Upper lobe of left lung (tissue), 6 donors: ENCODE measurements at regions not wholly inside any gene's neighbourhood (a gene's known extent, or its start where the extent isn't known, plus 50 kb on each side); places are given as distances from the start of the nearest gene placed in this dataset.

Experiments
- ATAC-seq, 2 donors: fragments of 200-7000 bp; cut with Tn5 transposase; one replicate each; pipeline ENCODE4 v1.9.1; 2022; ENCODE audit warnings: mild to moderate bottlenecking in 2 of 2, moderate library complexity in 2 of 2; ENCODE audit not compliant: low FRiP score in 2 of 2
- DNase-seq, 2 donors: peaks; one replicate each; pipeline ENCODE4 v3.0.0-alpha.2; 2019 to 2020
- H3K27ac ChIP-seq, 4 donors: fragments of 200-600 bp; sonication (generic); one replicate each; pipeline ENCODE4 v1.5.1; 2016 to 2019
- H3K27me3 ChIP-seq, 4 donors: fragments of 200-600 bp; sonication (generic); one replicate each; pipeline ENCODE4 v1.5.1; 2017 to 2019
- H3K36me3 ChIP-seq, 4 donors: fragments of 200-600 bp; sonication (generic); one replicate each; pipeline ENCODE4 v1.5.1; 2016 to 2019
- H3K4me1 ChIP-seq, 4 donors: fragments of 200-600 bp; sonication (generic); one replicate each; pipeline ENCODE4 v1.5.1; 2018 to 2019
- H3K4me3 ChIP-seq, 4 donors: fragments of 200-600 bp; sonication (generic); one replicate each; pipeline ENCODE4 v1.5.1; 2017 to 2019; ENCODE audit warnings: mild to moderate bottlenecking in 2 of 4, moderate library complexity in 1 of 4
- H3K9me3 ChIP-seq, 4 donors: fragments of 200-600 bp; sonication (generic); one replicate each; pipeline ENCODE4 v1.5.1; 2018 to 2019
- CTCF ChIP-seq, 6 experiments: fragments of 450-650 bp in 4 of 6; fragments of 200-600 bp in 2 of 6; sonication (generic) in 2 of 6; IDR thresholded peaks; one replicate each; pipeline ENCODE4 v1.5.1; 2016 to 2019; ENCODE audit warnings: antibody characterized with exemption in 6 of 6
- EP300 ChIP-seq, 4 donors: sonication (generic); formaldehyde crosslinking; IDR thresholded peaks; one replicate each; pipeline ENCODE4 v1.5.1; 2017; ENCODE audit warnings: antibody characterized with exemption in 4 of 4, control low read depth in 2 of 4
- POLR2A ChIP-seq, 4 donors: fragments of 450-650 bp; IDR thresholded peaks; one replicate each; pipeline ENCODE4 v1.5.1; 2016 to 2017; ENCODE audit warnings: antibody characterized with exemption in 4 of 4, mild to moderate bottlenecking in 2 of 4
- POLR2AphosphoS5 ChIP-seq, 2 donors: sonication (generic); formaldehyde crosslinking; IDR thresholded peaks; one replicate each; pipeline ENCODE4 v1.5.1; 2017; ENCODE audit warnings: antibody characterized with exemption in 2 of 2
- WGBS, 2 donors: methylation state at CpG; one replicate each; pipeline ENCODE4 v1.1.5; 2017 to 2018; 5-methylcytosine and 5-hydroxymethylcytosine counted together
- donor health status: DM: no; HTN: no; CAD: no; lungs with moderate emphysema.
- donor health status: DM: no; HTN: yes; CAD: no; lungs with severe emphysema.

GRCh38 chr20:50312682-50313521, 122.3 kb downstream of the CEBPB start:
- H3K27me3 ChIP-seq: no peaks in the 10 kb centered on the region
- no peaks in the 10 kb centered on the region for H3K36me3 ChIP-seq
- no peak overlapping the region for H3K4me3 ChIP-seq
- ATAC-seq (peak; percentile 20 to 70), DNase-seq (peak in 1 of 2 donors; percentile 72)
- TF ChIP-seq POLR2A (IDR thresholded peaks at IDR 0.05) (peak in 1 of 4 donors; percentile 50), EP300 (IDR thresholded peaks at IDR 0.05) (peak in 2 of 4 donors; percentile 38 to 56), POLR2AphosphoS5 (IDR thresholded peaks at IDR 0.05) (peak; percentile 54 to 64), CTCF (IDR thresholded peaks at IDR 0.05) (no peak)
- H3K27ac ChIP-seq: peak overlapping the region; percentile 68 to 89 (median 75)
- H3K4me1 ChIP-seq: peaks cover 33 to 56% (median 40%) of the 10 kb centered on the region in 4 donors
- 51 to 59% methylated on average over 9 to 16 of the region's 16 CpGs for WGBS, 2 donors
- H3K9me3 ChIP-seq: no peaks in the 10 kb centered on the region

GRCh38 chr20:50313522-50313820, 122.8 kb downstream of the CEBPB start:
- Histone ChIP-seq H3K4me1 (peaks cover 28 to 54% (median 34%) of the 10 kb centered on the region in 4 donors), H3K27ac (peak overlapping the region in 3 of 4 donors; percentile 68 to 89 (median 79)), H3K9me3 (no peaks in the 10 kb centered on the region), H3K36me3 (no peaks in the 10 kb centered on the region), H3K27me3 (no peaks in the 10 kb centered on the region), H3K4me3 (no peak overlapping the region)
- WGBS, 2 donors: 88 to 90% methylated on average over 2 of the region's 2 CpGs
- ATAC-seq: no peak
- TF ChIP-seq CTCF (IDR thresholded peaks at IDR 0.05) (no peak), POLR2A (IDR thresholded peaks at IDR 0.05) (no peak), EP300 (IDR thresholded peaks at IDR 0.05) (no peak), POLR2AphosphoS5 (IDR thresholded peaks at IDR 0.05) (no peak)
- no peak for DNase-seq

- WGBS, 2 donors: 83 to 84% methylated on average over 16 of the region's 16 CpGs
- no peak overlapping the region for H3K4me3 ChIP-seq
- H3K4me1 ChIP-seq: peaks cover 25 to 48% (median 29%) of the 10 kb centered on the region in 4 donors
- no peaks in the 10 kb centered on the region for H3K27me3 ChIP-seq
- TF ChIP-seq CTCF (IDR thresholded peaks at IDR 0.05): no peak
- H3K9me3 ChIP-seq: no peaks in the 10 kb centered on the region
- DNase-seq (no peak), ATAC-seq (no peak)
- no peaks in the 10 kb centered on the region for H3K36me3 ChIP-seq
- peak overlapping the region in 2 of 4 donors; percentile 79 to 89 for H3K27ac ChIP-seq
Measured at GRCh38 chr20:50313827-50314677, 123.4 kb downstream of the CEBPB start.

GRCh38 chr20:50314678-50315335, 124.2 kb downstream of the CEBPB start:
- Histone ChIP-seq H3K4me3 (no peak overlapping the region), H3K9me3 (no peaks in the 10 kb centered on the region), H3K27me3 (no peaks in the 10 kb centered on the region), H3K4me1 (peaks cover 20 to 40% (median 22%) of the 10 kb centered on the region in 4 donors), H3K36me3 (no peaks in the 10 kb centered on the region), H3K27ac (no peak overlapping the region)
- no peak for TF ChIP-seq POLR2A (IDR thresholded peaks at IDR 0.05)
- TF ChIP-seq CTCF (IDR thresholded peaks at IDR 0.05): no peak
- TF ChIP-seq POLR2AphosphoS5 (IDR thresholded peaks at IDR 0.05): no peak
- TF ChIP-seq EP300 (IDR thresholded peaks at IDR 0.05): no peak
- WGBS, 2 donors: 80 to 82% methylated on average over 4 of the region's 4 CpGs
- no peak for ATAC-seq
- no peak for DNase-seq
